NCI-H524 (cell line): ENCODE measurements at regions not wholly inside any gene's neighbourhood (a gene's known extent, or its start where the extent isn't known, plus 50 kb on each side); places are given as distances from the start of the nearest gene placed in this dataset.
"Not testable (repeated sequence)": the region's sequence is repeated elsewhere in the genome, so short reads cannot be mapped to it uniquely, and the experiment has no call there.

Source experiments
- DNase-seq, 2 experiments: peaks; one replicate each; lab custom pipeline; 2025; lab: John Stamatoyannopoulos, UW

GRCh38 chr3:35141406-35141805 lies 497.9 kb upstream of the ARPP21 start:
- DNase-seq: no peak

DNA sequence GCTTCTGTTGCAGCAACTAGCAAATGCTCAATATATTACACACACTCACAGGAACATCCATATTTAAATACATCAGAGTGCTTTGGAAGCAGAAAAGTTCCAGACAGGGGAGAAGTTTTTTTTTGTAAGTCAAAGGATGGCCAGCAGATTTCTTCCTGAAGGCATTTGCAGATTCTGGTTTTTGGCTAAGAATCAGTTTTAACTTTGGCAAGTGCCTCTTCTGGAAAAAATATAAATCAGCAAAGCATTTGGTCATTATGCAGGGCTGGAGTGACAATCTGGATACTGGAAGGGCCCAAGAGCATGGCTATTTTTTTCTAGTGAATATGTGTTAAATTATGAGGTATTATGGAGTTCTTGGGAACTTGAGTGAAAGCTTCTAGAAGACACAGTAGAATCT lies 495.3 kb upstream of the ARPP21 start:
- no peak for DNase-seq

- DNase-seq: not testable (repeated sequence)
Observed at GRCh38 chr3:35146256-35147035, 492.9 kb upstream of the ARPP21 start.

DNA sequence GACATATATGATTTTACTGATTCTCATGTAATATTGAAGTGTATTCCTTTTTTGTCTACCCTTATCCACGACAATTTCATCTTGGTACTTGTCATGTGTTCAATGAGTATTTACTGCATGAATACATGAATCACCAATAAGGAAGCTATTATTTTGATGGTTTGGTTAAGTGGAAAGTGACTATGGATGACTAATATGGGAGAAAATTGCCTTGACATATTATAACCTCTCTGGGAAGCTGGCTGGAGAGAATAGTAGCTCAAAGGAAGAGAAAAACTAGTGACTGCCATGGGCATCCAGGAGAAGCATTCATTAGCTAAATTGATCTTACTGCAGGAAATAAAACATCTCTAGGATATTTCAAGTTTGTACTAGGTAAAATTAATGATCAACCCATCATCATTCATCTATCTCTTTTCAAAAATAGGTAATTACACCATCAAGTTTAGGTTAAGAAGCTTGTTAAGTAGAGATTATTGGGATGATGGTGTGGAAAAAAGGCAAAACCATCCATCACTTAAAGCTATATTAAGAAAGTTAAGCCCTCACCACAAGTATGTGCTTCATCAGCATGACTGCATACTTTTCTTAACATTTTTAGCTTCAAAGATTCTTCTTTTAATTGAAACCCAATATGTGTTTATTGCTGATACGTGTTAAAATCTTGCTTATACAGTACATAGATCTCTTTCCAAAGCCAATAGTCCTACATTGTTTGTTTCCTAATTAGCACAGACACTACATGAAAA lies 455.2 kb upstream of the ARPP21 start:
- DNase-seq: no peak

- DNase-seq: no peak
Observed at GRCh38 chr3:35184775-35185174, 454.6 kb upstream of the ARPP21 start.

GRCh38 chr3:35187908-35188307 lies 451.4 kb upstream of the ARPP21 start:
- no peak for DNase-seq

- peak in 1 of 2 experiments; percentile 7 for DNase-seq
Observed at GRCh38 chr3:35194666-35195065, 444.7 kb upstream of the ARPP21 start.

DNA sequence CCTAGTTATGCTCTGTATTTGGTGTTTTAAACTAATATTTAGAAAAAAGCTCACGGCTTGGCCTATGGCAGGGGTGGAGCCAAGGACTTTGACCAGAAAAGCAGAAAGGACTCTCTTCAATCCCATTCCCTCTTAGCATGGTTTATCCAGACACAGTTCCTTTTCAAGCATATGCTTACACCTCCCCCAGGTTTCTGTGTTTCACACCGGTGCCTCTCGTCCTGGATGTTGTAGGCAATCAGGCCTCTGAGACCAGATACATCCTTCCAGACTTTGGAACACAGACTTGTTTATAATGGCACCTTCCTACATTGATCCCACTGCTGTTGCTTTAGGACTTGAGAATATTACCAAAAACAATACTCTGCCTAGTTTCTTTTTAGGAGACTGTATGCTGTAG lies 440.5 kb upstream of the ARPP21 start:
- DNase-seq: no peak

DNA sequence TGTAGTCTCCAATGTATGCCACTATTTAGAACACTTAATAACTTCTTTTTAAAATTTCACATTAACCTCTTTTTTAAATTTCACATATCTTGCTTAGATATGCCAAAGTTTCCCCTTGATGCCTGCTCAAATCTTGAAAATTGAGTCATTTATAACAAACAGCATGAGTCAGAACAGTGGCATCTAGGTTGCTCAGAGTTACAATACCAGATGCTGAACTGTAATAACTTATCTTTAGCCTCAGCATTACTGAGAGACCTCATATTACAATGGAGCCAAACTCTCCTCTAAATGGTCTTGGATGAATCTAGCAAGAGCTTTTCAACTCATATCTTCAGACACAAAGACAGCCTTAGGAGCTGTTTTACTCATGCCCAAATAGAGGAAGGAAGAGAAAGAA lies 439.3 kb upstream of the ARPP21 start:
- DNase-seq: no peak

DNA sequence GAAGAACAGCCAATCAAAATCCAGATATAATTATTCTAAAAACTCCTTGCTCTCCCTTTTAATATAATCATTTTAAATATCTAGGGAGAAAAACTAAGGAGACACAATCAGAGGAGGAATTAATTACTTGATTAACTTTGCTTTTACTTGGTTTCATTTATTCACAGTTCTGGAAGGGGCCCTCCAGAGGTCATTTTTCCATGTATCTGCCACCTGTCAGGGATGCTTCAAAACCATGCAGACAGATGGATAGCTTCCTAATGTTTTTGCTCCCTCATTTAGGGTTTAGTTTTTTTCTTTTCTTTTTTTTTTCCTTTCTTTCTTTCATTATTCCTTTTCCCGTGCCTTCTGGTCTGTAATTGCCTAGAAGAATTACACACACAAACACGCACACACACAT lies 438.1 kb upstream of the ARPP21 start:
- peak; percentile 50 to 82 for DNase-seq

DNA sequence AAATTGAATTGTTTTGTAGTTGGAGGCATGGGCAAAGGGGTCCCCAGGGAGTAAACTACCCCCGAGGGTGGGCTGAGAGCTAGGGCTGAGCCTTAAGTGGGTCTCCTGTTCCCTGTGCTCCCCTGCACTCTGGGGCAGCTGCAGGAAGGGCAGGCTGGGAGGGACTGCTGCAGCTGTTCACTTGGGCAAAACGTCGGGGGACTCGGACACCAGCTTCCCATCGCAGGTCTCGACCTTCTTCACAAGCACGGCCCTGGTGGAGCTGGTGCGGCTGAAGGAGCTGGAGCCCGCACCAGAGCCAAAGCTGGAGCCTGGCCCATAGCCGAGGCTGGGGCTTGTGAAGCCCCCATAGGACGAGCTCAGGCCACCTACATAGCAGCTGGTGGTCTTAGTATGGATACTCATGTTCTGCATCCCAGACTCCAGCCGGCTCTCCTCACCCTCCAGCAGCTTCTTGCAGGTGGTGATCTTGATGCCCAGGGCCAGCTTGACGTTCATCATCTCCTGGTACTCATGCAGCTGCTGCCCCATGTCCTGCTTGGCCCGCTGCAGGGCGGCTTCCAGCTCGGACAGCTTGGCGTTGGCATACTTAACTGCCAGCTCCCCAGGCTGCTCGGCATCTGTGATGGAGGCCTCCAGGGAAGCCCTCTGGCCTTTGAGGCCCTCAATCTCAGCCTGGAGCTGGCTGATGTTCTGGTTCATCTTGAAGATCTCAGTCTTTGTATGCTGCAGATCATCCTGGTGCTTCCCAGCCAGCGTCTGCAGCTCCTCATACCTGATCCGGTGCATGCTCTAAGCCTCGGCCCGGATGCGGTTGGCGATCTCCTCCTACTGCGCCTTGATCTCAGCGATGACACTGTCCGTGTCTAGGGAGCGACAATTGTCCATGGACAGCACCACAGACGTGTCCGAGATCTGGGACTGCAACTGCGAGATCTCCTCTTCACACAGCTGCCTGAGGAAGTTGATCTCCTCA lies 423.5 kb upstream of the ARPP21 start:
- no peak for DNase-seq

DNA sequence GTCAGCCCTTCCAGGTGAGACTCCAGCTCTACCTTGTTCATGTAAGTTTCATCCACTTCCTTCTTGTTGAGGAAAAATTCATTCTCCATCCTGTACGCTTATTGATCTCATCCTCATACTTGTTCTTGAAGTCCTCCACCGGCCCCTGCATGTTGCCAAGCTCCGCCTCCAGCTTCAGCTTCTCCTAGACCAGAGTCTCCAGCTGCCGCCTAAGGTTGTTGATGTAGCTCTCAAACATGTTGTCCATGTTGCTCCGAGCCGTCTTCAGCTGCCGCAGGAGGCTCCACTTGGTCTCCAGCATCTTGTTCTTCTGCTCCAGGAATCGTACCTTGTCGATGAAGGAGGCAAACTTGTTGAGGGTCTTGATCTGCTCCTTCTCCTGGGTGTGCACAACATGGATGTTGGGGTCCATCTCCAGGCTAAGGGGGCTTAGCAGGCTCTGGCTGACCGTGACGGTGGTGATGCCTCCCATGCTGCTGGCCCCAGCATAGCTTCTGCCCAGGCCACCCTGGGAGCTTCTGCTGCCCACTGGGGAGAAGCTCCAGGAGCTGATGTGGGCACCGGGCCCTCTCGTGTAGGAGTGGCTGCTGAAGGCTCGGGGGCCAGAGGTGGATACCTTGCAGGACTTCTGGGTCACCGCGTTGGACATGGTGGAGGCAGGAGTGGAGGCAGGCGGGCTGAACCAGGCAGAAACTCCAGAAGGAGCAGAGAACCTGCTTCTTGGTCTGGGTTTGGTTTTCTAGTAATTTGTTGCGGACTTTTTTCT lies 422.6 kb upstream of the ARPP21 start:
- DNase-seq: no peak

DNA sequence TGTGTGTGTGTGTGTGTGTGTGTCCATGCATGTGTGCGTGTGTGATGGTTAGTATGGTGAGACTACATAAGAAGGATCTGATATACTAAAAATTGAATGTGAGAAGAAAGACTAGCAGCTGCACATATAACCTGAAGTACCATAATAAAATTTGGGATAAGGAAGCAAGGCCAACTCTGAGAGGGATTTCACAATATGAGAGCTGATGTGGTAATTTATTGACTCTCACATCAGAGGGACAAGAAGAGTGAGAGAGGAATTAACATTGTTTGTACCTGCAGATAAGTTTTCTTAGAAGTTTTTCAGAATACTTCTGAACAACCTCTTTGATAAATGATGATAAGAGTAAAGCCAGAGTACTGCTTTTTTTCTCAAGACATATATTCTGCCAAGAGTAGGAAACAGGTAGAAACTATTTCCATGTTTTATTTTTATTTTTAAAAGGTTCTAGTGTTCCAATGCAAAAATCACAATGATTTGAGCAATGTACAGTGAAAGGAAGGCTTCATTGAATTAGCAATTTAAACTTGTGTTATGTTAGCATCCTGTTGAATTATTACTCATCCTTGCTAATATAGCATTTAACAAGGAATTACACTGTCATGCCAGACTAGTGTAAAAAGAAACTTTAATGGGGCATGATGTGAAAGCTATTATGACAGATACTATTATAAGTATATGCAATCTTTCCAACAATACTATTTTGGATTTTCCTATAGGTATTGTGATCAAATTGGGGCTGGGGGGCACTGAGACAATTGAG lies 415.5 kb upstream of the ARPP21 start:
- no peak for DNase-seq

GRCh38 chr3:35224565-35225295 lies 414.6 kb upstream of the ARPP21 start:
- no peak for DNase-seq

GRCh38 chr3:35241236-35241635 lies 398.1 kb upstream of the ARPP21 start:
- DNase-seq: no peak

- DNase-seq: peak in 1 of 2 experiments; percentile 71
Observed at GRCh38 chr3:35254917-35255316, 384.4 kb upstream of the ARPP21 start.

- no peak for DNase-seq
Observed at GRCh38 chr3:35257641-35258040, 381.7 kb upstream of the ARPP21 start.

DNA sequence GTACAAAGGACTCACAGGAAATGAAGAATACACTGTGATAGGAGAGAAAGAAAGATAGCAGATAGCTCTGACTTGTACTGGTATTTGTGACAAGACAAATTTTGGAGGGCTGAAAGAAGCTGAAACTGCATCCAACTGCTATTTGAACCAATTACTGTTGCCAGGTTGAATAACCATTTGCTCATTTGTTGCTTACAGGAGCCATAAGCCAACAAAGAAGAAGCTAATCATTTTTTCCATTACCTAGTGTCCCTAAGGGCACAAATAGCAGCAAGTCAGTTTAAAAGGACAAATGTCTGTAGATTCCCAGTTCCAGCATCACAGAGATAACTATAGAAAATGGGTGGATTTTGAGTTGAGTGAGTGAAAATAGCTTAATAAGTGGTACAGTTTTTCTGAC lies 376.9 kb upstream of the ARPP21 start:
- DNase-seq: no peak

DNA sequence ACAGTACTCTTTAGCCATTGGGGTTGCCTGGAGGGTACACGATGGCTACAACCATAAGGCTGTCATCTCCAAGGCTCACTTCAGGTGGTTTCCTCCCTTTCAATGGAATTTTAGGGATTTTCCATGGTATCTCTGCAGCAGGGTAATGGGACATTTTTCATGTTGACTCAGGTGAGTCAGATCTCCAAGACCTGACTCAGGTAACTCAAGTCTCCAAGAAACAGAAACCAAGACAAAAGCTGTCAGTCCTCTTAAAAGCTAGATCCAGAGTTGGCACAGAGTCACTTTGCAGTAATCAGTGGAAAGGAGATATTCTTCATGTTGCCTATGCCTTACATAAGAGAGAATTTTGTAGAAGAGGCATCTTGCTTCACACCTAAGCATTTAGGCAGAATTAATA lies 375.8 kb upstream of the ARPP21 start:
- DNase-seq: no peak

DNA sequence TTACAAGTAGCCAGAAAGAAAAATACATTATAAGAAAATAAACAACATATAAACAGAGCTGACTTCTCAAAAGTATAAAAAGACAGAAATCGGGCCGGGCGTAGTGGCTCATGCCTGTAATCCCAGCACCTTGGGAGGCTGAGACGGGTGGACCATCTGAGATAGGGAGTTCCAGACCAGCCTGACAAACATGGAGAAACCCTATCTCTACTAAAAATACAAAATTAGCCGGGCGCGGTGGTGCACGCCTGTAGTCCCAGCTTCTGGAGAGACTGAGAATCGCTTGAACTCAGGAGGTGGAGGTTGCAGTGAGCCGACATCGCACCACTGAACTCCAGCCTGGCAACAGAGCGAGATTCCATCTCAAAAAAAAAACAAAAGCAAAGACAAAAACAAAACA lies 373.3 kb upstream of the ARPP21 start:
- DNase-seq: not testable (repeated sequence)
